GM18498 (cell line): ENCODE measurements at regions not wholly inside any gene's neighbourhood (a gene's known extent, or its start where the extent isn't known, plus 50 kb on each side); places are given as distances from the start of the nearest gene placed in this dataset.
A peak's percentile ranks its signal among the peaks of the same experiment; 100 is the strongest.
"Not testable (repeated sequence)": the region's sequence is repeated elsewhere in the genome, so short reads cannot be mapped to it uniquely, and the experiment has no call there.

Experiments
- ATAC-seq: cut with Tn5 transposase; IDR thresholded peaks from one replicate; pipeline ENCODE4 v1.9.1; 2021; ENCODE audit warnings: mild to moderate bottlenecking, moderate library complexity; ENCODE audit not compliant: unreplicated experiment

DNA sequence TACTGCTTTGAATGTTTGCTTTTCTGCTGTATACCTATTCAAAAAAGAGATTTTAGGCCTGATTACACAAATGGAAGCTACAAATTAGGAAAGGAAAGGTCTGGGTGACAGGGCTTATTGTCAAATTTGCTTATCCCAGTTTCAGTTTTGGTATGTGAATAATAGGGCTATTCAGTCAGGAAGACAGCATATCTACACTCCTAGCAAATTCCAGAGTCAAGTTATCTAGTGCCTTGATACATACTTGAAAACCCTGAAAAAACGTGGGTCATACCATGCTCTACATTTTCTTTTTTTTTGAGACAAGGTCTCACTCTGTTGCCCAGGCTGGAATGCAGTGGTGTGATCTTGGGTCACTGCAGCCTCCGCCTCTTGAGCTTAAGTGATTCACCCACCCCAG is 59.2 kb upstream of the CCDC180 start:
- ATAC-seq: not testable (repeated sequence)

DNA sequence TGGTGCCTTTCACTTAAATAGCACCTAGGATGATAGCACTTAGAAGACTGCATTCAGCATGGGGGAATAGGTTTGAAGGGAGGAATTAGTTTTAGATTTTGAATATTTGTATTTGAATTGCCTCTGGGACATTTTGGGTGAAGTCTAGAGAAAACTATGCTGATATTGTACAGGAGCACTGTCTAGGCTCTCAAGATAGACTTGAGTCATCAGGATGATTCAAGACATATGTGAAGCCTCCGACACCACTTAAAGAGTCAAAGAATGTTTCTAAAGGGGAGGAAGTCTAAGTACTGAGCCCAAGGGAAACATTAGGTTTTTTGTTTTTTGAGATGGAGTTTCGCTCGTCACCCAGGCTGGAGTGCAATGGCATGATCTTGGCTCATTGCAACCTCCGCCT is 63.9 kb upstream of the CCDC180 start:
- no peak for ATAC-seq

GRCh38 chr9:97241430-97241829 is 66.0 kb upstream of the CCDC180 start:
- not testable (repeated sequence) for ATAC-seq

DNA sequence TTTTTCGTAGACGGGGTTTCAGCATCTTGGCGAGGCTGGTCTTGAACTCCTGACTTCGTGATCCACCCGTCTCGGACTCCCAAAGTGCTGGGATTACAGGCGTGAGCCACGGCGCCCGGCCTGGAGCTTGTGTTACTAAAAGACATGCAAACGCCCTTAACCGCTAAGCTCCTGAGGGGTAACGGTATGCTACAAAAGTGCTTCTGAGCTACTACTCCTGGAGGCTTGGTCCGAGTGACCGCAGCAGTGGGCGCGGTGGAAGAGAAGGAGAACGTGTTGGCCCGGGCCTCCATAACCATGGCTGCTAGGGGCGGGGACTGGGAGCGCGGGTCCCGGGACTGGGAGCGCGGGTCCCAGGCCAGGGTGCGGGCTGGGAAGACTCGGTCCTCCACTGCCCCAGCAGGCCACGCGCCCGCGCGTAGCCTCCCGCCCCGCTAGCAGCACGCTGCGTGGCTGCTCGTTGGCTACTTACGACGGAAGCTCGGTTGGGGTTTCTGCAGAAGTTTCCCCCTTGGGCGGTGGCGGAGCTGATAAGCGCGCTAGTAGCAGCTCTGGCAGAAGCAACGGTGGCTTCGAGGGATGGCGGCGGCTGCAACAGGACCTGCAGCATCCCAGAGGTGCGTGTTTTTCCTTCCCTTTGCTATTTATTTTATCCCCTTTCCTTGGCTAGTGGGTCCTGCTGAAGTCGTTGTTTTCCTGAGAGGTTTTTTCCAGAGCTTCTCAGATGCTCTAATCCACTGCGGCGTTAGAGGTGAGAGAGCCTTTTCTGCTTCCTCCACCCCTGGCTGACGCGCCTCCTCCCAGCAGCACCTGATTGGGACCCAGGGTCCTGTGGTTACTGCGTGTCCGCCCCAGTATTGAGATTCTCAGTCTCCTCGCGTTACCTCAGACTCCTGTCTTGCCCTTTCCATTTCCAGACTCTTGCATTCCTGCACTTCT is 69.2 kb upstream of the CCDC180 start:
- ATAC-seq: peak; percentile 65

GRCh38 chr9:97237311-97237786 is 70.1 kb upstream of the CCDC180 start:
- ATAC-seq: no peak

GRCh38 chr9:97233009-97233400 is 74.5 kb upstream of the CCDC180 start:
- ATAC-seq: not testable (repeated sequence)

DNA sequence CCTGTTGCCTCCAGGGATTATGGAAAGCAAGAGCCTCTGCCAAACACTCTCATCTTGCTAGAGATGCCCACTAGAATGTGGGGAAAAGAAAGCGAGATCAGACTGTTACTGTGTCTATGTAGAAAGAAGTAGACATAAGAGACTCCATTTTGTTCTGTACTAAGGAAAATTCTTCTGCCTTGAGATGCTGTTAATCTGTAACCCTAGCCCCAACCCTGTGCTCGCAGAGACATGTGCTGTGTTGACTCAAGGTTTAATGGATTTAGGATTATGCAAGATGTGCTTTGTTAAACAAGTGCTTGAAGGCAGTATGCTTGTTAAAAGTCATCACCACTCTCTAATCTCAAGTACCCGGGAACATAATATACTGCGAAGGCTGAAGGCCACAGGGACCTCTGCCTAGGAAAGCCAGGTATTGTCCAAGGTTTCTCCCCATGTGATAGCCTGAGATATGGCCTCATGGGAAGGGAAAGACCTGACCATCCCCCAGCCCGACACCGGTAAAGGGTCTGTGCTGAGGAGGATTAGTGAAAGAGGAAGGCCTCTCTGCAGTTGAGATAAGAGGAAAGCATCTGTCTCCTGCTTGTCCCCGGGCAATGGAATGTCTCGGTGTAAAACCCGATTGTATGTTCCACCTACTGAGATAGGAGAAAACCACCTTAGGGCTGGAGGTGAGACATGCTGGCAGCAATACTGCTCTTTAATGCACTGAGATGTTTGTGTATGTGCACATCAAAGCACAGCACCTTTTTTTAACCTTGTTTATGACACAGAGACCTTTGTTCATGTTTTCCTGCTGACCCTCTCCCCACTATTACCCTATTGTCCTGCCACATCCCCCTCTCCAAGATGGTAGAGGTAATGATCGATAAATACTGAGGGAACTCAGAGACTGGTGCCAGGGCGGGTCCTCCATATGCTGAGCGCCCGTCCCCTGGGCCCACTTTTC is 75.1 kb upstream of the CCDC180 start:
- not testable (repeated sequence) for ATAC-seq

DNA sequence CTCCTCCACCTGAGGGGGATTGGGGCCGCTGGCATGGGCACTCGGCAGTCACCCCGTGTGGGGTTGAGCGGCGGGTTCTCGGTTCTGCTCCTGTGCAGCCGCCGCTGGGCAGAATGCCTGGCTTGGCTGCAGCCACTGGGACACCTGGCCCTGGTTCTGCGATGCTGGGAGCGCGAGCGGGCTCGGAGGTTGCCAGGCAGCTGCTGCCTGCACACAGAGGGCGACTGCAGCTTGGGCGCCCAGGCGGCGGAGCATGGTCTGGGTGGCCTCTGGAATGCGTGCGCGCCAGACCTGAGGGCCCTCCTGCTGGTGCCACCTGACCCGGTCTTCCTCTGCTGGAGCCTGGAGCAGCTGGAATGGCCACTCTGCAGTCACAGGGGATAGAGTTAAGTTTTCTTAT is 85.1 kb upstream of the CCDC180 start:
- not testable (repeated sequence) for ATAC-seq

DNA sequence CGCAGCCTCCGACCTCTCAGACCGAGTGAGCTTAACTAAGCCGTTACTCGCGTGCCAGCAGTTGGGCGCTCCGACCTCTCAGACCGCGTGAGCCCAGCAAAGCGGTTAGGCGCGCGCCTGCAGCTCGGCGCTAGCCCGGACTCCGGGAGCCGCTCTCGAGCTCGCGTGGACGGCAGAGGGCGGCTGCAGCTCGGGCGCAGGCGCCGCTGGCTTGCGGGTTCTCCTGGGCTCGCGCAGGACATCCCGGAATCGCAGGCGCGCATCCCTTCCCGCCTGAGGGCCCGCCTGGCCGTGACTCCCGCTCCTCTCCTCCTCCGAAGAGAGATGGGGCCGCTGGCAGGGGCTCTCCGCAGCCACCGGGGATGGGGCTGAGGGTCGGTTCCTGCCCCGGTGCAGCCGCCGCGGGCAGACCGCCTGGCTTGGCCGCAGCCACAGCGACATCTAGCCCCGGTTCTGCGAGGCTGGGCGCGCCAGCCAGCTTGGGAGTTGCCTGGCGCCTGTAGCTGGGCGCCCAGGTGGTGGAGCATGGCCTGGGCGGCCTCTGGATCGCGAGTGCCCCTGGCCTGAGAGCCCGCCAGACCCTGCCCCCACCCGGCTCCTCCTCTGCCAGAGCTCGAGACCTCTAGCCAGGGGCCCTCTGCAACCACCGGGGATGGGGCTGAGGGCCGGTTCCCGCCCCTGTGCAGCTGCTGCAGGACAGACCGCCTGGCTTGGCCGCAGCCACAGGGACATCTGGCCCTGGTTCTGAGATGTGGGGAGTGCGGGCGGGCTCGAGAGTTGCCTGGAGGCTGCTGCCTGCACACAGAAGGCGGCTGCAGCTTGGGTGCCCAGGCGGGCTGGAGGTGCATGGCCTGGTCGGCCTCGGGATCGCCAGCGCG is 85.7 kb upstream of the CCDC180 start:
- ATAC-seq: not testable (repeated sequence)

- ATAC-seq: no peak
Measured at GRCh38 chr9:97220894-97221477, 86.5 kb upstream of the CCDC180 start.

GRCh38 chr9:97220396-97220795 is 87.1 kb upstream of the CCDC180 start:
- not testable (repeated sequence) for ATAC-seq

DNA sequence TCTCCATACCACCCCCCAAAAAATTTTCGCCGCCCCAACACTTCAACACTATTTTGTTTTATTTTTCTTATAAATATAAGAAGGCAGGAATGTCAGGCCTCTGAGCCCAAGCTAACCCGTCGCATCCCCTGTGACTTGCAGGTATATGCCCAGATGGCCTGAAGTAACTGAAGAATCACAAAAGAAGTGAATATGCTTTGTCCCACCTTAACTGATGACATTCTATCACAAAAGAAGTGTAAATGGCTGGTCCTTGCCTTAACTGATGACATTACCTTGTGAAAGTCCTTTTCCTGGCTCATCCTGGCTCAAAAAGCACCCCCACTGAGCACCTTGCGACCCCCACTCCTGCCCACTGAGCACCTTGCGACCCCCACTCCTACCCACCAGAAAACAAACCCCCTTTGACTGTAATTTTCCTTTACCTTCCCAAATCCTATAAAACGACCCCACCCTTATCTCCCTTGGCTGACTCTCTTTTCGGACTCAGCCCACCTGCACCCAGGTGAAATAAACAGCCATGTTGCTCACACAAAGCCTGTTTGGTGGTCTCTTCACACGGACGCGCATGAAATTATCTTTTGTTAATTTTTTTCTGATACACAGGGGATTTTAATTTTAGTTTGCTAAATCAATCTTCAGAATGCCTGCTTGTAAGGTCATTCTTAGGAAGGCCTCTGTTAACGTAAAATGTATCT is 87.9 kb upstream of the CCDC180 start:
- ATAC-seq: not testable (repeated sequence)

DNA sequence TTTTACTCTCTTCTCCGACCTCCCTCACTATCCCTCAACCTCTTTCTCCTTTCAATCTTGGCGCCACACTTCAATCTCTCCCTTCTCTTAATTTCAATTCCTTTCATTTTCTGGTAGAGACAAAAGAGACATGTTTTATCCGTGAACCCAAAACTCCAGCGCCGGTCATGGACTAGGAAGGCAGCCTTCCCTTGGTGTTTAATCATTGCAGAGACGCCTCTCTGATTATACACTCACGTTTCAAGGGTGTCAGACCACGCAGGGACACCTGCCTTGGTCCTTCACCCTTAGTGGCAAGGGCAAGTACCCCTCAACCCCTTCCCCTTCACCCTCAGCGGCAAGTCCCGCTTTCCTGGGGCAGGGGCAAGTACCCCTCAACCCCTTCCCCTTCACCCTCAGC is 92.3 kb upstream of the CCDC180 start:
- ATAC-seq: not testable (repeated sequence)

DNA sequence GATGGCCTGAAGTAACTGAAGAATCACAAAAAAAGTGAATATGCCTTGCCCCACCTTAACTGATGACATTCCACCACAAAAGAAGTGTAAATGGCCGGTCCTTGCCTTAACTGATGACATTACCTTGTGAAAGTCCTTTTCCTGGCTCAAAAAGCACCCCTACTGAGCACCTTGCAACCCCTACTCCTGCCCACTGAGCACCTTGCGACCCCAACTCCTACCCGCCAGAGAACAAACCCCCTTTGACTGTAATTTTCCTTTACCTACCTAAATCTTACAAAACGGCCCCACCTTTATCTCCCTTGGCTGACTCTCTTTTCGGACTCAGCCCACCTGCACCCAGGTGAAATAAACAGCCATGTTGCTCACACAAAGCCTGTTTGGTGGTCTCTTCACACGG is 92.9 kb upstream of the CCDC180 start:
- not testable (repeated sequence) for ATAC-seq

- ATAC-seq: not testable (repeated sequence)
Measured at GRCh38 chr9:97199683-97200082, 107.8 kb upstream of the CCDC180 start.

- ATAC-seq: not testable (repeated sequence)
Measured at GRCh38 chr9:97193767-97194166, 113.7 kb upstream of the CCDC180 start.

DNA sequence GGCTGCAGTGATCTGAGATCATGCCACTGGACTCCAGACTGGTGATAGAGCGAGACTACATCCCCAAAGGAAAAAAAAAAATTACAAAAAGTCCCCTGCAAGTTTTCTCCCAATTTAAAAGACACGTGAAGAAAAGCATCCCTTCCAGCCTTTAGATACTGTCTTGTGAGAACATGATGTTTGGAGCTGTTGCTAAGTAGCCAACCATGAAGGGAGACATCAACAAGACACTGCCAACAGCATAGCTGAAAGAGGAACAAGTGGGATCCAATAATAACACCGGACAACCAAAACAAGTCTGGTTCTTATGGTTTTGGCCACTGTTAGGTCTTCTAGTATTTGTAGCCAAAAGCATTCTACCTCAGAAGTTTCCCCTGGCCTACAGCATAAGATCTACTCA is 118.9 kb upstream of the CCDC180 start:
- no peak for ATAC-seq

DNA sequence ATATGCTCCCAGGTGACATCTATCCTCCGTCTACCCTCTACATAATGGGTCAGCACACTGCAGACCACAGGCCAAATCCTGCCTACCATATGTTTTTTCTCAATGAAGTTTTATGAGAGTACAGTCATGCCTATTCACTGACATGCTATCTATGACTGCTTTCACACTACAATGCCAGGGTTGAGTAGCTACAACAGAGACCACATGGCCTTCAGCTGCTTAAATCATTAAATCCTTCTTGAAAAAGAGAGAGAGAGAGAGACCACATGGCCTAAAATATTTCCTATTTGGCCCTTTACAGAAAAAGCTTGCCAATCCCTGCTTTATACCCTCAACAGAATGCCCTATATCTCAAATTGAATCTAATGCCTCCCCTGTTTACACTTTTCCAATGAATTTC is 119.8 kb upstream of the CCDC180 start:
- not testable (repeated sequence) for ATAC-seq

DNA sequence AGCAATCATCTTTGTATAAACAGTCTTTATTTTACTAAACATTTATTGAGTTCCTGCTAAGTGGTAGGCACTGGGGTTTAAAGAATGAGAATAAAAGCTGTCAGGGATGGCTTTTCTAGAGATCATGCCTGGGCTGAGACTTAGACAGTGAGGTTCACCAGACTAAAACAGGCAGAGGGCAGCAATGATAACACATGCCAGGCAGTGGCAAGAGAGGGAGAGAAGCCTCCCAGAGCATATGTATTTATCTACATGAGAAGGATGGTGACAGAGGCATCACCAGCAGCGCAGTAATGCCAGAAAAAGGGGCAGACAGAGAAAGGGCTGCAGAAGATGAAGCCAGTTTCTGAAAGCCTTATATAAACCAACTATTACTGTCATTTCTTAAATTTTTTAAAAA is 121.0 kb upstream of the CCDC180 start:
- ATAC-seq: no peak
